HG03196 (cell line): ENCODE measurements at regions not wholly inside any gene's neighbourhood (a gene's known extent, or its start where the extent isn't known, plus 50 kb on each side); places are given as distances from the start of the nearest gene placed in this dataset.

Experiments used
- ATAC-seq: cut with Tn5 transposase; IDR thresholded peaks from one replicate; pipeline ENCODE4 v1.9.1; 2021; ENCODE audit not compliant: unreplicated experiment

DNA sequence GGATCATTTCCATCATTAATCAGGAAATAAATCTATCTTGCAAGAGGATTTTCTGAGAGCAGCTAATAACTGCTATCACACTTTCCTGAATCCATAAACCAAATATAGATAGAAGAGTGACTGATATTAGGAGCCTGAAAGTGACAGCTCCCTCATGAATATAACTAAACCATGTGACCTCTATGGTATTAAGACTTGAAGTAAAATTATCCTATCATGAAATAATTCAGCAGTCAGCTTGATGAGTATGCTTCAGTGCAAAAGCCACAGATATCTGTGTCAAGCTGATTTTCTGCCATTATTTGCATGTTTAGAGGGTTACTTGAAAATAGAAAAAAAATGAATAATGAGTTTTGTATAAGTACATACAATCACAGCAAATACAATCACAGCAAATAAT lies 80.1 kb upstream of the PPP1R3A start:
- ATAC-seq: no peak

DNA sequence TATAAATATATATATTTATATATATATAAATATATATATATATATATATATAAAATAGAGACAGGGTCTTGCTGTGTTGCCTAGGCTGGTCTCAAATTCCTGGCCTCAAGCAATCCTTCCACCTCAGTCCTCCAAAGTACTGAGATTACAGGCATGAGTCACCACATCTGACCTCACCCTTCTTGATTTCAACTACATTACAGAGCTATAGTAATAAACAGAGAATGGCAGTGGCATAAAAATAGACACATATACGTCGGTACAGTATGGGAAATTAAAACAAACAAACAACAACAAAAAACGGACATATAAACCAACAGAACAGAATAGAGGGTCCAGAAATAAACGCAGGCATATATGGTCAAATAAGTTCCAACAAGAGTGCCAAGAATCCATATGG lies 77.6 kb upstream of the PPP1R3A start:
- no peak for ATAC-seq

GRCh38 chr7:113986216-113986615 lies 67.4 kb upstream of the PPP1R3A start:
- ATAC-seq: no peak

GRCh38 chr7:113976508-113976907 lies 57.7 kb upstream of the PPP1R3A start:
- no peak for ATAC-seq

DNA sequence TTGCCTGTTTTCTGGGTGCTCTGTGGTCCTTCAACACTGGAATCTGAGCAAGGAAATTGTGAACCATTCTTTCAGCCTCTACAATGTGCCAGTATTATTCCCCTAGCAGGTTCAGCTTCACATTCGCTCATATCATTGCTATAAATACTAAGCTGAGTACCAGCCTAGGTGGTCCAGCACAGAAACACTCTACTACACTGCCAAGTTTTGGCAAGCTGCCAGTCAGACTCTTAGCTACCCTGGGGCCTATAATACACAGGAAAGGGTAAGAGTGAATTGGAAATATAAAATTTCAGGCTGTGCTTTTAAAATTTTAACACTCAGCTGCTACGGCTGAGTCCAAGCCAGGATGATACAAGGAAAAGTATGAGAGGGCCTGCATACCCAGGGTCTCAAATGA lies 49.9 kb upstream of the PPP1R3A start:
- ATAC-seq: no peak
